GM21381 (cell line): ENCODE measurements at regions not wholly inside any gene's neighbourhood (a gene's known extent, or its start where the extent isn't known, plus 50 kb on each side); places are given as distances from the start of the nearest gene placed in this dataset.

ENCODE experiments used
- ATAC-seq: cut with Tn5 transposase; IDR thresholded peaks from one replicate; pipeline ENCODE4 v1.9.1; 2021; ENCODE audit warnings: mild to moderate bottlenecking, moderate library complexity; ENCODE audit not compliant: unreplicated experiment

- no peak for ATAC-seq
These were observed 406.5 kb downstream of the DUSP10 start for GRCh38 chr1:221335161-221336101.

GRCh38 chr1:221336126-221336525 is 405.8 kb downstream of the DUSP10 start:
- ATAC-seq, result no peak

GRCh38 chr1:221337106-221337505 is 404.8 kb downstream of the DUSP10 start:
- no peak for ATAC-seq

- no peak for ATAC-seq
These were observed 398.8 kb downstream of the DUSP10 start for GRCh38 chr1:221343136-221343535.

- ATAC-seq, result no peak
These were observed 398.3 kb downstream of the DUSP10 start for GRCh38 chr1:221343607-221344006.

- ATAC-seq, result no peak
These were observed 397.2 kb downstream of the DUSP10 start for GRCh38 chr1:221344693-221345092.

GRCh38 chr1:221347706-221348105 is 394.2 kb downstream of the DUSP10 start:
- ATAC-seq, result no peak

GRCh38 chr1:221350091-221350490 is 391.8 kb downstream of the DUSP10 start:
- ATAC-seq, result no peak

- ATAC-seq, result no peak
These were observed 385.2 kb downstream of the DUSP10 start for GRCh38 chr1:221356693-221357092.

- ATAC-seq, result no peak
These were observed 378.9 kb downstream of the DUSP10 start for GRCh38 chr1:221363039-221363438.

- ATAC-seq, result no peak
These were observed 375.3 kb downstream of the DUSP10 start for GRCh38 chr1:221366495-221367110.

GRCh38 chr1:221371705-221372104 is 370.2 kb downstream of the DUSP10 start:
- no peak for ATAC-seq

GRCh38 chr1:221373795-221374194 is 368.1 kb downstream of the DUSP10 start:
- no peak for ATAC-seq

GRCh38 chr1:221376286-221376685 is 365.6 kb downstream of the DUSP10 start:
- no peak for ATAC-seq

GRCh38 chr1:221381910-221382623 is 359.8 kb downstream of the DUSP10 start:
- no peak for ATAC-seq

GRCh38 chr1:221392453-221392852 is 349.4 kb downstream of the DUSP10 start:
- no peak for ATAC-seq

- ATAC-seq, result no peak
These were observed 347.8 kb downstream of the DUSP10 start for GRCh38 chr1:221394011-221394544.

- no peak for ATAC-seq
These were observed 345.4 kb downstream of the DUSP10 start for GRCh38 chr1:221396526-221396925.

- ATAC-seq, result no peak
These were observed 344.7 kb downstream of the DUSP10 start for GRCh38 chr1:221397141-221397540.

- no peak for ATAC-seq
These were observed 344.3 kb downstream of the DUSP10 start for GRCh38 chr1:221397606-221398005.

GRCh38 chr1:221405146-221405545 is 336.7 kb downstream of the DUSP10 start:
- no peak for ATAC-seq
